ENCODE measurements at regions not wholly inside any gene's neighbourhood (a gene's known extent, or its start where the extent isn't known, plus 50 kb on each side); places are given as distances from the start of the nearest gene placed in this dataset.

GRCh38 chr10:64863836-64864235, 1342.6 kb downstream of the REEP3 start:
- no peak for TF ChIP-seq POLR2A (IDR thresholded peaks at IDR 0.05)
- TF ChIP-seq, protein P1, sequence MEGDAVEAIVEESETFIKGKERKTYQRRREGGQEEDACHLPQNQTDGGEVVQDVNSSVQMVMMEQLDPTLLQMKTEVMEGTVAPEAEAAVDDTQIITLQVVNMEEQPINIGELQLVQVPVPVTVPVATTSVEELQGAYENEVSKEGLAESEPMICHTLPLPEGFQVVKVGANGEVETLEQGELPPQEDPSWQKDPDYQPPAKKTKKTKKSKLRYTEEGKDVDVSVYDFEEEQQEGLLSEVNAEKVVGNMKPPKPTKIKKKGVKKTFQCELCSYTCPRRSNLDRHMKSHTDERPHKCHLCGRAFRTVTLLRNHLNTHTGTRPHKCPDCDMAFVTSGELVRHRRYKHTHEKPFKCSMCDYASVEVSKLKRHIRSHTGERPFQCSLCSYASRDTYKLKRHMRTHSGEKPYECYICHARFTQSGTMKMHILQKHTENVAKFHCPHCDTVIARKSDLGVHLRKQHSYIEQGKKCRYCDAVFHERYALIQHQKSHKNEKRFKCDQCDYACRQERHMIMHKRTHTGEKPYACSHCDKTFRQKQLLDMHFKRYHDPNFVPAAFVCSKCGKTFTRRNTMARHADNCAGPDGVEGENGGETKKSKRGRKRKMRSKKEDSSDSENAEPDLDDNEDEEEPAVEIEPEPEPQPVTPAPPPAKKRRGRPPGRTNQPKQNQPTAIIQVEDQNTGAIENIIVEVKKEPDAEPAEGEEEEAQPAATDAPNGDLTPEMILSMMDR (IDR thresholded peaks at IDR 0.05), result no peak
- Histone ChIP-seq H3K27ac (no peak overlapping the region), H3K36me3 (replicated peaks in 1 of 2; ENCODE audit: insufficient read depth in 1 of 2, low read depth in 2 of 2) (no peaks in the 10 kb centered on the region), H3K27me3 (no peaks in the 10 kb centered on the region), H3K4me1 (peaks cover 9% of the 10 kb centered on the region), H3K4me3 (no peak overlapping the region), H3K9me3 (no peaks in the 10 kb centered on the region)
- 73 to 88% methylated on average over 1 of the region's 1 CpG for WGBS, 2 donors
- DNase-seq, result no peak
- ATAC-seq, result no peak
- intact Hi-C loops (cut with DNase I), result no loop called here

- DNase-seq (no peak), ATAC-seq (no peak)
- no peak for TF ChIP-seq POLR2A (IDR thresholded peaks at IDR 0.05)
- TF ChIP-seq, protein P1 (IDR thresholded peaks at IDR 0.05), result no peak
- WGBS, 2 donors, result 8 to 11% methylated on average over 4 of the region's 4 CpGs
- Histone ChIP-seq H3K9me3 (no peaks in the 10 kb centered on the region), H3K4me1 (peaks cover 9% of the 10 kb centered on the region), H3K27me3 (no peaks in the 10 kb centered on the region), H3K27ac (no peak overlapping the region), H3K4me3 (no peak overlapping the region), H3K36me3 (replicated peaks in 1 of 2; ENCODE audit: insufficient read depth in 1 of 2, low read depth in 2 of 2) (no peaks in the 10 kb centered on the region)
- intact Hi-C loops (cut with DNase I), result no loop called here
These were observed 1346.3 kb downstream of the REEP3 start for GRCh38 chr10:64867501-64867962.

DNA sequence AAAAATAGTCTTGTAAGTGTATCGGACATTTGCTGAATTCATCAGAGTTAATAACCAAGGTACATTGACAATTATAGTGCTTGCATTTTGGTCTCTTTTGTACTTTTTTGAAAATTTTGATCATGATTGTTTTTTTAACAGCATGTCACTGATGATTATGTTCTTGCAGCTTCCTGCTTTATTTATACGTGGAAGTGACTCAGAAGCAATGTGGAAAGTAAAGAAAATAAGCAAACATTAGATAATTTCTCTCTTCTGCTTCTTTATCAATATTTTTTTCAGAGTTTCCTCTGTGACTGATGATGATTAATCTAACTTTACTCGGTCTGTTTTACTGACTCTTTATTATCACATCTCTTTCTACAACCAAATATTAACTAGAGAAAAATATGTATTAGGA, 1351.9 kb downstream of the REEP3 start:
- 36% methylated on average over 3 of the region's 3 CpGs for WGBS, 2 donors
- TF ChIP-seq POLR2A (IDR thresholded peaks at IDR 0.05), result no peak
- TF ChIP-seq, protein P1 (IDR thresholded peaks at IDR 0.05), result no peak
- H3K27me3 ChIP-seq, result no peaks in the 10 kb centered on the region

GRCh38 chr10:64873959-64874358, 1352.8 kb downstream of the REEP3 start:
- Histone ChIP-seq H3K4me3 (no peak overlapping the region), H3K27me3 (no peaks in the 10 kb centered on the region), H3K9me3 (no peaks in the 10 kb centered on the region), H3K4me1 (no peaks in the 10 kb centered on the region), H3K36me3 (replicated peaks in 1 of 2; ENCODE audit: insufficient read depth in 1 of 2, low read depth in 2 of 2) (no peaks in the 10 kb centered on the region), H3K27ac (no peak overlapping the region)
- ATAC-seq (no peak), DNase-seq (no peak)
- WGBS, 2 donors, result 81 to 98% methylated on average over 2 of the region's 2 CpGs
- TF ChIP-seq, protein P1 (IDR thresholded peaks at IDR 0.05), result no peak
- TF ChIP-seq POLR2A (IDR thresholded peaks at IDR 0.05), result no peak
- intact Hi-C loops (cut with DNase I), result no loop called here

More for the DNA sequence above, 1351.9 kb downstream of the REEP3 start:
- no peaks in the 10 kb centered on the region for H3K36me3 ChIP-seq (replicated peaks in 1 of 2; ENCODE audit: insufficient read depth in 1 of 2, low read depth in 2 of 2)
- intact Hi-C loops (cut with DNase I), result no loop called here
- no peak overlapping the region for H3K4me3 ChIP-seq
- H3K27ac ChIP-seq, result no peak overlapping the region
- no peaks in the 10 kb centered on the region for H3K9me3 ChIP-seq
- DNase-seq (no peak), ATAC-seq (no peak)
- no peaks in the 10 kb centered on the region for H3K4me1 ChIP-seq

GRCh38 chr10:64880546-64880945, 1359.3 kb downstream of the REEP3 start:
- DNase-seq (no peak), ATAC-seq (no peak)
- Histone ChIP-seq H3K4me1 (no peaks in the 10 kb centered on the region), H3K4me3 (no peak overlapping the region), H3K36me3 (replicated peaks in 1 of 2; ENCODE audit: insufficient read depth in 1 of 2, low read depth in 2 of 2) (no peaks in the 10 kb centered on the region), H3K9me3 (no peaks in the 10 kb centered on the region), H3K27me3 (no peaks in the 10 kb centered on the region), H3K27ac (no peak overlapping the region)
- TF ChIP-seq, protein P1 (IDR thresholded peaks at IDR 0.05), result no peak
- no peak for TF ChIP-seq POLR2A (IDR thresholded peaks at IDR 0.05)
- intact Hi-C loops (cut with DNase I), result no loop called here
- 70 to 72% methylated on average over 3 of the region's 3 CpGs for WGBS, 2 donors

Data from body of pancreas (tissue), 4 donors.